Activated CD8-positive, alpha-beta memory T cell treated with anti-CD3 and anti-CD28 coated beads, Interleukin-2, amount 10 ng/mL, durations not matched to agents 7 days and 5 days (primary cell): ENCODE measurements at regions not wholly inside any gene's neighbourhood (a gene's known extent, or its start where the extent isn't known, plus 50 kb on each side); places are given as distances from the start of the nearest gene placed in this dataset.
"Not testable (repeated sequence)": the region's sequence is repeated elsewhere in the genome, so short reads cannot be mapped to it uniquely, and the experiment has no call there.

Experiments used
- ATAC-seq: fragments of 150-1000 bp; cut with Tn5 transposase; one replicate; pipeline ENCODE4 v1.10.0; 2021; ENCODE audit warnings: moderate library complexity
- CTCF ChIA-PET: fragments of 350-600 bp; sonication (Branson Sonifier 250); formaldehyde crosslinking; loops from one replicate; lab custom pipeline; 2021; ENCODE audit warnings: antibody characterized with exemption; lab: Charles Lee
- DNase-seq: peaks from one replicate; pipeline ENCODE4 v3.0.0-alpha.2; 2020
- H3K27ac Mint-ChIP-seq: one replicate; pipeline ENCODE4 v1.8.0; 2021; ENCODE audit warnings: mild to moderate bottlenecking, mixed read lengths
- H3K27me3 Mint-ChIP-seq: one replicate; pipeline ENCODE4 v1.8.0; 2021; ENCODE audit warnings: mixed read lengths
- H3K36me3 Mint-ChIP-seq: one replicate; pipeline ENCODE4 v1.8.0; 2021; ENCODE audit warnings: mild to moderate bottlenecking, mixed read lengths
- H3K4me1 Mint-ChIP-seq: one replicate; pipeline ENCODE4 v1.8.0; 2021; ENCODE audit warnings: mixed read lengths
- H3K4me3 Mint-ChIP-seq: one replicate; pipeline ENCODE4 v1.8.0; 2021; ENCODE audit warnings: mild to moderate bottlenecking, moderate library complexity, mixed read lengths
- H3K9me3 Mint-ChIP-seq: one replicate; pipeline ENCODE4 v1.8.0; 2022; ENCODE audit warnings: low read depth, mixed read lengths

- ATAC-seq: no peak
- H3K36me3 Mint-ChIP-seq: no peaks in the 10 kb centered on the region
- no peak for DNase-seq
- H3K27ac Mint-ChIP-seq: no peak overlapping the region
- H3K4me1 Mint-ChIP-seq: peaks cover 11% of the 10 kb centered on the region
- CTCF ChIA-PET: no interaction called here
- no peak overlapping the region for H3K4me3 Mint-ChIP-seq
- H3K27me3 Mint-ChIP-seq: peaks cover 36% of the 10 kb centered on the region
- H3K9me3 Mint-ChIP-seq: no peaks in the 10 kb centered on the region
Measured at GRCh38 chr1:181981821-181982220, 79.7 kb downstream of the ZNF648 start.

- Mint-ChIP-seq H3K27me3 (peaks cover 17% of the 10 kb centered on the region), H3K4me3 (no peak overlapping the region)
- ATAC-seq: no peak
Measured at GRCh38 chr1:181972256-181972655, 89.3 kb downstream of the ZNF648 start.

GRCh38 chr1:181971424-181971823 lies 90.1 kb downstream of the ZNF648 start:
- DNase-seq (no peak), ATAC-seq (no peak)
- H3K4me1 Mint-ChIP-seq: no peaks in the 10 kb centered on the region
- H3K9me3 Mint-ChIP-seq: no peaks in the 10 kb centered on the region
- H3K27me3 Mint-ChIP-seq: peaks cover 19% of the 10 kb centered on the region
- H3K4me3 Mint-ChIP-seq: no peak overlapping the region
- H3K27ac Mint-ChIP-seq: no peak overlapping the region
- CTCF ChIA-PET: interaction anchor here (1.1 kb wide), 1 partner anchor 109 kb away, joined by 3 read pairs; no protein-coding TSS in a partner anchor
- H3K36me3 Mint-ChIP-seq: no peaks in the 10 kb centered on the region

More at GRCh38 chr1:181972256-181972655, 89.3 kb downstream of the ZNF648 start:
- Mint-ChIP-seq H3K4me1 (no peaks in the 10 kb centered on the region), H3K36me3 (no peaks in the 10 kb centered on the region), H3K27ac (no peak overlapping the region), H3K9me3 (no peaks in the 10 kb centered on the region)
- CTCF ChIA-PET: interaction anchor here (0.8 to 0.9 kb wide), 2 partner anchors 82 to 109 kb away, joined by 3 to 4 read pairs; no protein-coding TSS in a partner anchor
- no peak for DNase-seq

GRCh38 chr1:181969902-181970301 lies 91.6 kb downstream of the ZNF648 start:
- no peak overlapping the region for H3K4me3 Mint-ChIP-seq
- no peaks in the 10 kb centered on the region for H3K4me1 Mint-ChIP-seq
- DNase-seq (no peak), ATAC-seq (no peak)
- H3K36me3 Mint-ChIP-seq: no peaks in the 10 kb centered on the region
- no peaks in the 10 kb centered on the region for H3K9me3 Mint-ChIP-seq
- H3K27me3 Mint-ChIP-seq: peaks cover 14% of the 10 kb centered on the region
- no peak overlapping the region for H3K27ac Mint-ChIP-seq
- CTCF ChIA-PET: interaction anchor here (0.6 to 0.9 kb wide), 2 partner anchors 13 to 111 kb away, joined by 3 read pairs; no protein-coding TSS in a partner anchor

GRCh38 chr1:181954696-181955095 lies 106.8 kb downstream of the ZNF648 start:
- H3K9me3 Mint-ChIP-seq, H3K4me3 Mint-ChIP-seq, H3K27ac Mint-ChIP-seq, H3K36me3 Mint-ChIP-seq, ATAC-seq, H3K4me1 Mint-ChIP-seq, CTCF ChIA-PET, H3K27me3 Mint-ChIP-seq, DNase-seq: not testable (repeated sequence)

GRCh38 chr1:181954178-181954577 lies 107.3 kb downstream of the ZNF648 start:
- H3K27me3 Mint-ChIP-seq, H3K4me3 Mint-ChIP-seq, CTCF ChIA-PET, H3K36me3 Mint-ChIP-seq, ATAC-seq, H3K4me1 Mint-ChIP-seq, H3K27ac Mint-ChIP-seq, H3K9me3 Mint-ChIP-seq, DNase-seq: not testable (repeated sequence)

- H3K4me3 Mint-ChIP-seq: no peak overlapping the region
- H3K27me3 Mint-ChIP-seq: peaks cover 5% of the 10 kb centered on the region
- DNase-seq: no peak
- no peaks in the 10 kb centered on the region for H3K9me3 Mint-ChIP-seq
- no peak for ATAC-seq
- no peak overlapping the region for H3K27ac Mint-ChIP-seq
- H3K36me3 Mint-ChIP-seq: no peaks in the 10 kb centered on the region
- CTCF ChIA-PET: no interaction called here
- H3K4me1 Mint-ChIP-seq: no peaks in the 10 kb centered on the region
Measured at GRCh38 chr1:181953596-181953995, 107.9 kb downstream of the ZNF648 start.

GRCh38 chr1:181951213-181951612 lies 110.3 kb downstream of the ZNF648 start:
- no peak overlapping the region for H3K27ac Mint-ChIP-seq
- CTCF ChIA-PET: no interaction called here
- H3K9me3 Mint-ChIP-seq: peaks cover 3% of the 10 kb centered on the region
- no peak for DNase-seq
- no peaks in the 10 kb centered on the region for H3K36me3 Mint-ChIP-seq
- ATAC-seq: no peak
- peaks cover 8% of the 10 kb centered on the region for H3K27me3 Mint-ChIP-seq
- no peaks in the 10 kb centered on the region for H3K4me1 Mint-ChIP-seq
- H3K4me3 Mint-ChIP-seq: no peak overlapping the region

- DNase-seq: no peak
- peaks cover 8% of the 10 kb centered on the region for H3K27me3 Mint-ChIP-seq
- no peaks in the 10 kb centered on the region for H3K36me3 Mint-ChIP-seq
- ATAC-seq: no peak
- CTCF ChIA-PET: no interaction called here
- H3K9me3 Mint-ChIP-seq: peaks cover 3% of the 10 kb centered on the region
- H3K4me1 Mint-ChIP-seq: no peaks in the 10 kb centered on the region
- H3K4me3 Mint-ChIP-seq: no peak overlapping the region
- H3K27ac Mint-ChIP-seq: no peak overlapping the region
Measured at GRCh38 chr1:181949500-181949899, 112.0 kb downstream of the ZNF648 start.

GRCh38 chr1:181948372-181948771 lies 113.1 kb downstream of the ZNF648 start:
- H3K9me3 Mint-ChIP-seq: peaks cover 3% of the 10 kb centered on the region
- CTCF ChIA-PET: interaction anchor here (0.6 kb wide), 1 partner anchor 11 kb away, joined by 3 read pairs; no protein-coding TSS in a partner anchor
- DNase-seq: no peak
- H3K27ac Mint-ChIP-seq: no peak overlapping the region
- ATAC-seq: no peak
- no peak overlapping the region for H3K4me3 Mint-ChIP-seq
- no peaks in the 10 kb centered on the region for H3K36me3 Mint-ChIP-seq
- H3K4me1 Mint-ChIP-seq: no peaks in the 10 kb centered on the region
- H3K27me3 Mint-ChIP-seq: peaks cover 9% of the 10 kb centered on the region

- Mint-ChIP-seq H3K4me1 (no peaks in the 10 kb centered on the region), H3K36me3 (no peaks in the 10 kb centered on the region)
- CTCF ChIA-PET: no interaction called here
Measured at GRCh38 chr1:181947441-181947840, 114.1 kb downstream of the ZNF648 start.

GRCh38 chr1:181936768-181937581 lies 124.5 kb downstream of the ZNF648 start:
- ATAC-seq: peak; percentile 83
- Mint-ChIP-seq H3K27me3 (peaks cover 9% of the 10 kb centered on the region), H3K4me1 (peaks cover 4% of the 10 kb centered on the region), H3K36me3 (no peaks in the 10 kb centered on the region), H3K4me3 (no peak overlapping the region), H3K27ac (no peak overlapping the region), H3K9me3 (no peaks in the 10 kb centered on the region)
- CTCF ChIA-PET: interaction anchor here (0.7 to 2.7 kb wide), 14 partner anchors 8 to 1791 kb away, joined by 3 to 15 read pairs (median 4); partner anchors contain the start of gene CACNA1E
- DNase-seq: peak; percentile 65

More at GRCh38 chr1:181947441-181947840, 114.1 kb downstream of the ZNF648 start:
- Mint-ChIP-seq H3K4me3 (no peak overlapping the region), H3K27me3 (peaks cover 18% of the 10 kb centered on the region), H3K9me3 (peaks cover 3% of the 10 kb centered on the region), H3K27ac (no peak overlapping the region)
- ATAC-seq (no peak), DNase-seq (no peak)

- no peaks in the 10 kb centered on the region for H3K9me3 Mint-ChIP-seq
- DNase-seq (no peak), ATAC-seq (no peak)
- H3K36me3 Mint-ChIP-seq: no peaks in the 10 kb centered on the region
- H3K4me3 Mint-ChIP-seq: no peak overlapping the region
- H3K4me1 Mint-ChIP-seq: peaks cover 4% of the 10 kb centered on the region
- H3K27ac Mint-ChIP-seq: no peak overlapping the region
- peaks cover 11% of the 10 kb centered on the region for H3K27me3 Mint-ChIP-seq
- CTCF ChIA-PET: interaction anchor here (0.7 to 2.7 kb wide), 8 partner anchors 8 to 513 kb away, joined by 3 to 15 read pairs (median 6); partner anchors contain the start of gene CACNA1E
Measured at GRCh38 chr1:181936269-181936668, 125.2 kb downstream of the ZNF648 start.

GRCh38 chr1:181931873-181932272 lies 129.6 kb downstream of the ZNF648 start:
- Mint-ChIP-seq H3K4me3 (no peak overlapping the region), H3K4me1 (no peaks in the 10 kb centered on the region), H3K36me3 (no peaks in the 10 kb centered on the region), H3K27me3 (peaks cover 10% of the 10 kb centered on the region), H3K9me3 (no peaks in the 10 kb centered on the region), H3K27ac (no peak overlapping the region)
- CTCF ChIA-PET: no interaction called here
- no peak for ATAC-seq
- DNase-seq: no peak
